WTC11 (cell line): ENCODE measurements at regions not wholly inside any gene's neighbourhood (a gene's known extent, or its start where the extent isn't known, plus 50 kb on each side); places are given as distances from the start of the nearest gene placed in this dataset.
A peak's percentile ranks its signal among the peaks of the same experiment; 100 is the strongest.

Experiments
- ATAC-seq: fragments of 200-7000 bp; cut with Tn5 transposase; 2 replicates; pipeline ENCODE4 v1.10.0; 2021; ENCODE audit warnings: mild to moderate bottlenecking, moderate library complexity
- CTCF ChIA-PET: fragments of 300-600 bp; sonication (Branson Sonifier 250); formaldehyde crosslinking; loops from one replicate; lab custom pipeline; 2021; ENCODE audit warnings: antibody characterized with exemption; lab: Charles Lee
- POLR2A ChIA-PET: fragments of 350-600 bp; sonication (Branson Sonifier 250); formaldehyde crosslinking; loops from one replicate; lab custom pipeline; 2021; ENCODE audit warnings: antibody characterized with exemption; lab: Charles Lee
- DNase-seq: peaks from one replicate; pipeline ENCODE4 v3.0.0; 2021; ENCODE audit warnings: low spot score
- H3K27ac Mint-ChIP-seq: 2 replicates; pipeline ENCODE4 v1.8.0; 2021; ENCODE audit warnings: mixed read lengths
- H3K27me3 Mint-ChIP-seq: 2 replicates; pipeline ENCODE4 v1.8.0; 2021; ENCODE audit warnings: low read depth, mild to moderate bottlenecking, moderate library complexity, mixed read lengths
- H3K36me3 Mint-ChIP-seq: 2 replicates; pipeline ENCODE4 v1.8.0; 2021; ENCODE audit warnings: mixed read lengths
- H3K4me1 Mint-ChIP-seq: 2 replicates; pipeline ENCODE4 v1.8.0; 2022; ENCODE audit warnings: mixed read lengths
- H3K4me3 Mint-ChIP-seq: 2 replicates; pipeline ENCODE4 v1.8.0; 2021; ENCODE audit warnings: mild to moderate bottlenecking, moderate library complexity, mixed read lengths
- H3K9me3 Mint-ChIP-seq: 2 replicates; pipeline ENCODE4 v1.8.0; 2021; ENCODE audit warnings: mixed read lengths
- CTCF ChIP-seq: fragments of 200-600 bp; IDR thresholded peaks from 2 replicates; pipeline ENCODE4 v1.8.0; 2022; ENCODE audit warnings: antibody characterized with exemption
- FOXK1 ChIP-seq: sonication (generic); formaldehyde crosslinking; IDR thresholded peaks from 2 replicates; pipeline ENCODE4 v1.8.0; 2022; ENCODE audit warnings: mild to moderate bottlenecking, moderate library complexity, missing genetic modification reagents
- GABPB1 ChIP-seq: sonication (generic); formaldehyde crosslinking; IDR thresholded peaks from 2 replicates; pipeline ENCODE4 v1.8.1; 2023; ENCODE audit warnings: mild to moderate bottlenecking, missing genetic modification reagents
- IRF2 ChIP-seq: sonication (generic); formaldehyde crosslinking; IDR thresholded peaks from 2 replicates; pipeline ENCODE4 v1.8.0; 2022; ENCODE audit warnings: low read depth, missing genetic modification reagents, borderline replicate concordance
- KAT7 ChIP-seq: sonication (generic); formaldehyde crosslinking; IDR thresholded peaks from 2 replicates; pipeline ENCODE4 v1.8.1; 2023; ENCODE audit warnings: missing genetic modification reagents, mild to moderate bottlenecking, borderline replicate concordance
- SMAD3 ChIP-seq: sonication (generic); formaldehyde crosslinking; IDR thresholded peaks from 2 replicates; pipeline ENCODE4 v1.8.0; 2022; ENCODE audit warnings: missing genetic modification reagents, mild to moderate bottlenecking, borderline replicate concordance
- TCF7 ChIP-seq: sonication (generic); formaldehyde crosslinking; IDR thresholded peaks from 2 replicates; pipeline ENCODE4 v1.8.0; 2022; ENCODE audit warnings: mild to moderate bottlenecking, low read depth, missing genetic modification reagents, moderate library complexity
- TEAD4 ChIP-seq: sonication (generic); formaldehyde crosslinking; IDR thresholded peaks from 2 replicates; pipeline ENCODE4 v1.8.0; 2022; ENCODE audit warnings: mild to moderate bottlenecking, missing genetic modification reagents
- ZMAT4 ChIP-seq: fragments of 250-450 bp; sonication (Bioruptor Pico); IDR thresholded peaks from 2 replicates; pipeline ENCODE4 v1.9.0; 2021; ENCODE audit warnings: mild to moderate bottlenecking
- ZNF425 ChIP-seq: fragments of 250-450 bp; sonication (Bioruptor Pico); conservative IDR thresholded peaks from 2 replicates; pipeline ENCODE4 v1.9.0; 2021; ENCODE audit warnings: mild to moderate bottlenecking
- TF ChIP-seq, protein P1 (sequence below): sonication (generic); formaldehyde crosslinking; IDR thresholded peaks from 2 replicates; pipeline ENCODE4 v1.8.1; 2022; ENCODE audit warnings: mild to moderate bottlenecking, missing genetic modification reagents, moderate library complexity, borderline replicate concordance
- TF ChIP-seq, protein P2 (sequence below): sonication (generic); formaldehyde crosslinking; IDR thresholded peaks from 2 replicates; pipeline ENCODE4 v1.8.1; 2023; ENCODE audit warnings: mild to moderate bottlenecking, missing genetic modification reagents, moderate library complexity
- TF ChIP-seq, protein P3 (sequence below): sonication (generic); formaldehyde crosslinking; IDR thresholded peaks from 2 replicates; pipeline ENCODE4 v1.8.1; 2023; ENCODE audit warnings: mild to moderate bottlenecking, moderate library complexity, missing genetic modification reagents
- TF ChIP-seq, protein P4 (sequence below): sonication (generic); formaldehyde crosslinking; IDR thresholded peaks from 2 replicates; pipeline ENCODE4 v1.8.1; 2023; ENCODE audit warnings: mild to moderate bottlenecking, missing genetic modification reagents
- TF ChIP-seq, protein P5 (sequence below): sonication (generic); formaldehyde crosslinking; IDR thresholded peaks from 2 replicates; pipeline ENCODE4 v1.8.0; 2022; ENCODE audit warnings: missing genetic modification reagents
- TF ChIP-seq, protein P6 (sequence below): sonication (generic); formaldehyde crosslinking; IDR thresholded peaks from 2 replicates; pipeline ENCODE4 v1.8.1; 2023; ENCODE audit warnings: mild to moderate bottlenecking, missing genetic modification reagents, moderate library complexity

- no peak for TF ChIP-seq CTCF
- TF ChIP-seq TCF7 (CRISPR knock-in tag), result no peak
- no peak for TF ChIP-seq ZMAT4
- no peak for TF ChIP-seq SMAD3 (CRISPR knock-in tag)
- Mint-ChIP-seq H3K4me3 (no peak overlapping the region), H3K27me3 (no peaks in the 10 kb centered on the region), H3K36me3 (peaks cover 23% of the 10 kb centered on the region), H3K9me3 (peaks cover 61% of the 10 kb centered on the region), H3K4me1 (peaks cover 8% of the 10 kb centered on the region), H3K27ac (no peak overlapping the region)
- DNase-seq (no peak), ATAC-seq (peak; percentile 63)
- POLR2A ChIA-PET, result no interaction called here
- CTCF ChIA-PET, result no interaction called here
These were observed 657.7 kb downstream of the PDHA2 start for GRCh38 chr4:96497621-96498020.

GRCh38 chr4:96504386-96504785 is 664.5 kb downstream of the PDHA2 start:
- CTCF ChIA-PET, result no interaction called here
- POLR2A ChIA-PET, result no interaction called here
- Mint-ChIP-seq H3K9me3 (peaks cover 22% of the 10 kb centered on the region), H3K4me3 (no peak overlapping the region), H3K27me3 (no peaks in the 10 kb centered on the region), H3K27ac (no peak overlapping the region), H3K4me1 (no peaks in the 10 kb centered on the region; the same call in 1 of the 2 replicates), H3K36me3 (peaks cover 9% of the 10 kb centered on the region; the same call in 1 of the 2 replicates)
- DNase-seq, result no peak
- no peak for ATAC-seq
- TF ChIP-seq, protein P1, sequence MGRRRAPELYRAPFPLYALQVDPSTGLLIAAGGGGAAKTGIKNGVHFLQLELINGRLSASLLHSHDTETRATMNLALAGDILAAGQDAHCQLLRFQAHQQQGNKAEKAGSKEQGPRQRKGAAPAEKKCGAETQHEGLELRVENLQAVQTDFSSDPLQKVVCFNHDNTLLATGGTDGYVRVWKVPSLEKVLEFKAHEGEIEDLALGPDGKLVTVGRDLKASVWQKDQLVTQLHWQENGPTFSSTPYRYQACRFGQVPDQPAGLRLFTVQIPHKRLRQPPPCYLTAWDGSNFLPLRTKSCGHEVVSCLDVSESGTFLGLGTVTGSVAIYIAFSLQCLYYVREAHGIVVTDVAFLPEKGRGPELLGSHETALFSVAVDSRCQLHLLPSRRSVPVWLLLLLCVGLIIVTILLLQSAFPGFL (CRISPR knock-in tag), result no peak
- no peak for TF ChIP-seq KAT7 (CRISPR knock-in tag)
- no peak for TF ChIP-seq TEAD4 (CRISPR knock-in tag)
- TF ChIP-seq ZNF425 (CRISPR knock-in tag), result no peak
- TF ChIP-seq IRF2 (CRISPR knock-in tag), result no peak
- TF ChIP-seq, protein P2, sequence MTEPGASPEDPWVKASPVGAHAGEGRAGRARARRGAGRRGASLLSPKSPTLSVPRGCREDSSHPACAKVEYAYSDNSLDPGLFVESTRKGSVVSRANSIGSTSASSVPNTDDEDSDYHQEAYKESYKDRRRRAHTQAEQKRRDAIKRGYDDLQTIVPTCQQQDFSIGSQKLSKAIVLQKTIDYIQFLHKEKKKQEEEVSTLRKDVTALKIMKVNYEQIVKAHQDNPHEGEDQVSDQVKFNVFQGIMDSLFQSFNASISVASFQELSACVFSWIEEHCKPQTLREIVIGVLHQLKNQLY (CRISPR knock-in tag), result no peak
- TF ChIP-seq, protein P3, sequence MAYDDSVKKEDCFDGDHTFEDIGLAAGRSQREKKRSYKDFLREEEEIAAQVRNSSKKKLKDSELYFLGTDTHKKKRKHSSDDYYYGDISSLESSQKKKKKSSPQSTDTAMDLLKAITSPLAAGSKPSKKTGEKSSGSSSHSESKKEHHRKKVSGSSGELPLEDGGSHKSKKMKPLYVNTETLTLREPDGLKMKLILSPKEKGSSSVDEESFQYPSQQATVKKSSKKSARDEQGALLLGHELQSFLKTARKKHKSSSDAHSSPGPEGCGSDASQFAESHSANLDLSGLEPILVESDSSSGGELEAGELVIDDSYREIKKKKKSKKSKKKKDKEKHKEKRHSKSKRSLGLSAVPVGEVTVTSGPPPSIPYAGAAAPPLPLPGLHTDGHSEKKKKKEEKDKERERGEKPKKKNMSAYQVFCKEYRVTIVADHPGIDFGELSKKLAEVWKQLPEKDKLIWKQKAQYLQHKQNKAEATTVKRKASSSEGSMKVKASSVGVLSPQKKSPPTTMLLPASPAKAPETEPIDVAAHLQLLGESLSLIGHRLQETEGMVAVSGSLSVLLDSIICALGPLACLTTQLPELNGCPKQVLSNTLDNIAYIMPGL, result no peak
- TF ChIP-seq, protein P4, sequence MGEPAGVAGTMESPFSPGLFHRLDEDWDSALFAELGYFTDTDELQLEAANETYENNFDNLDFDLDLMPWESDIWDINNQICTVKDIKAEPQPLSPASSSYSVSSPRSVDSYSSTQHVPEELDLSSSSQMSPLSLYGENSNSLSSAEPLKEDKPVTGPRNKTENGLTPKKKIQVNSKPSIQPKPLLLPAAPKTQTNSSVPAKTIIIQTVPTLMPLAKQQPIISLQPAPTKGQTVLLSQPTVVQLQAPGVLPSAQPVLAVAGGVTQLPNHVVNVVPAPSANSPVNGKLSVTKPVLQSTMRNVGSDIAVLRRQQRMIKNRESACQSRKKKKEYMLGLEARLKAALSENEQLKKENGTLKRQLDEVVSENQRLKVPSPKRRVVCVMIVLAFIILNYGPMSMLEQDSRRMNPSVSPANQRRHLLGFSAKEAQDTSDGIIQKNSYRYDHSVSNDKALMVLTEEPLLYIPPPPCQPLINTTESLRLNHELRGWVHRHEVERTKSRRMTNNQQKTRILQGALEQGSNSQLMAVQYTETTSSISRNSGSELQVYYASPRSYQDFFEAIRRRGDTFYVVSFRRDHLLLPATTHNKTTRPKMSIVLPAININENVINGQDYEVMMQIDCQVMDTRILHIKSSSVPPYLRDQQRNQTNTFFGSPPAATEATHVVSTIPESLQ (CRISPR knock-in tag), result no peak
- TF ChIP-seq FOXK1 (CRISPR knock-in tag), result no peak
- TF ChIP-seq GABPB1 (CRISPR knock-in tag), result no peak
- TF ChIP-seq, protein P5, sequence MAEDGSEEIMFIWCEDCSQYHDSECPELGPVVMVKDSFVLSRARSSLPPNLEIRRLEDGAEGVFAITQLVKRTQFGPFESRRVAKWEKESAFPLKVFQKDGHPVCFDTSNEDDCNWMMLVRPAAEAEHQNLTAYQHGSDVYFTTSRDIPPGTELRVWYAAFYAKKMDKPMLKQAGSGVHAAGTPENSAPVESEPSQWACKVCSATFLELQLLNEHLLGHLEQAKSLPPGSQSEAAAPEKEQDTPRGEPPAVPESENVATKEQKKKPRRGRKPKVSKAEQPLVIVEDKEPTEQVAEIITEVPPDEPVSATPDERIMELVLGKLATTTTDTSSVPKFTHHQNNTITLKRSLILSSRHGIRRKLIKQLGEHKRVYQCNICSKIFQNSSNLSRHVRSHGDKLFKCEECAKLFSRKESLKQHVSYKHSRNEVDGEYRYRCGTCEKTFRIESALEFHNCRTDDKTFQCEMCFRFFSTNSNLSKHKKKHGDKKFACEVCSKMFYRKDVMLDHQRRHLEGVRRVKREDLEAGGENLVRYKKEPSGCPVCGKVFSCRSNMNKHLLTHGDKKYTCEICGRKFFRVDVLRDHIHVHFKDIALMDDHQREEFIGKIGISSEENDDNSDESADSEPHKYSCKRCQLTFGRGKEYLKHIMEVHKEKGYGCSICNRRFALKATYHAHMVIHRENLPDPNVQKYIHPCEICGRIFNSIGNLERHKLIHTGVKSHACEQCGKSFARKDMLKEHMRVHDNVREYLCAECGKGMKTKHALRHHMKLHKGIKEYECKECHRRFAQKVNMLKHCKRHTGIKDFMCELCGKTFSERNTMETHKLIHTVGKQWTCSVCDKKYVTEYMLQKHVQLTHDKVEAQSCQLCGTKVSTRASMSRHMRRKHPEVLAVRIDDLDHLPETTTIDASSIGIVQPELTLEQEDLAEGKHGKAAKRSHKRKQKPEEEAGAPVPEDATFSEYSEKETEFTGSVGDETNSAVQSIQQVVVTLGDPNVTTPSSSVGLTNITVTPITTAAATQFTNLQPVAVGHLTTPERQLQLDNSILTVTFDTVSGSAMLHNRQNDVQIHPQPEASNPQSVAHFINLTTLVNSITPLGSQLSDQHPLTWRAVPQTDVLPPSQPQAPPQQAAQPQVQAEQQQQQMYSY, result no peak
- TF ChIP-seq, protein P6, sequence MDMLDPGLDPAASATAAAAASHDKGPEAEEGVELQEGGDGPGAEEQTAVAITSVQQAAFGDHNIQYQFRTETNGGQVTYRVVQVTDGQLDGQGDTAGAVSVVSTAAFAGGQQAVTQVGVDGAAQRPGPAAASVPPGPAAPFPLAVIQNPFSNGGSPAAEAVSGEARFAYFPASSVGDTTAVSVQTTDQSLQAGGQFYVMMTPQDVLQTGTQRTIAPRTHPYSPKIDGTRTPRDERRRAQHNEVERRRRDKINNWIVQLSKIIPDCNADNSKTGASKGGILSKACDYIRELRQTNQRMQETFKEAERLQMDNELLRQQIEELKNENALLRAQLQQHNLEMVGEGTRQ (CRISPR knock-in tag), result no peak
